SK-N-SH (cell line): ENCODE measurements at regions not wholly inside any gene's neighbourhood (a gene's known extent, or its start where the extent isn't known, plus 50 kb on each side); places are given as distances from the start of the nearest gene placed in this dataset.

Experiments used
- CTCF ChIA-PET: fragments of 300-600, 350-600 bp; formaldehyde crosslinking; extraction: SDS; loops from one replicate; lab custom pipeline; 2021; lab: Yijun Ruan, JAX
- POLR2A ChIA-PET: fragments of 350-600 bp; sonication (Branson Sonifier 250); formaldehyde crosslinking; extraction: SDS; loops from one replicate; lab custom pipeline; 2020; ENCODE audit warnings: antibody characterized with exemption, inconsistent platforms; lab: Yijun Ruan, JAX
- DNase-seq: peaks from one replicate; pipeline ENCODE4 v3.0.0; 2012
- H2AFZ ChIP-seq: fragments of 200-600 bp; sonication (generic); 2 replicates; pipeline ENCODE4 v1.8.1; 2016; ENCODE audit warnings: antibody characterized with exemption, mild to moderate bottlenecking, low read depth
- H3F3A ChIP-seq: fragments of 200-600 bp; sonication (generic); replicated peaks from 2 replicates; pipeline ENCODE3; 2016; ENCODE audit warnings: antibody characterized with exemption, mild to moderate bottlenecking; ENCODE audit not compliant: insufficient read depth
- H3K27ac ChIP-seq, 2 experiments: fragments of 200-500 bp in 1 of 2; fragments of 200-600 bp in 1 of 2; sonication (Bioruptor generic) in 1 of 2; sonication (generic), shearing (Covaris generic) in 1 of 2; 2 replicates each; pipeline versions ENCODE4 v1.5.1 to v1.6.1; 2014 to 2016; ENCODE audit warnings: low read depth in 2 of 2, inconsistent platforms in 1 of 2, low read length in 1 of 2, mild to moderate bottlenecking in 1 of 2, mixed read lengths in 1 of 2
- H3K27me3 ChIP-seq: fragments of 200-600 bp; sonication (generic), shearing (Covaris generic); 2 replicates; pipeline ENCODE4 v1.6.1; 2016; ENCODE audit warnings: mixed run types; ENCODE audit not compliant: insufficient read depth
- H3K36me3 ChIP-seq, 2 experiments: fragments of 200-500 bp in 1 of 2; fragments of 200-600 bp in 1 of 2; sonication (Bioruptor generic) in 1 of 2; sonication (generic) in 1 of 2; replicated peaks in 1 of 2; 2 replicates each; pipeline versions ENCODE3 to v1.5.1; 2014 to 2016; ENCODE audit warnings: low read length in 1 of 2, mild to moderate bottlenecking in 1 of 2; ENCODE audit not compliant: insufficient read depth in 2 of 2, control insufficient read depth in 1 of 2
- H3K4me1 ChIP-seq, 2 experiments: fragments of 200-500 bp in 1 of 2; fragments of 200-600 bp in 1 of 2; sonication (Bioruptor generic) in 1 of 2; sonication (generic), shearing (Covaris generic) in 1 of 2; 2 replicates each; pipeline versions ENCODE4 v1.5.1 to v1.6.1; 2014 to 2016; ENCODE audit warnings: low read depth in 1 of 2, low read length in 1 of 2, mixed run types in 1 of 2; ENCODE audit not compliant: insufficient read depth in 2 of 2, control insufficient read depth in 1 of 2
- H3K4me2 ChIP-seq: fragments of 200-600 bp; sonication (generic), shearing (Covaris generic); 2 replicates; pipeline ENCODE4 v1.6.1; 2017; ENCODE audit warnings: mixed run types
- H3K4me3 ChIP-seq, 2 experiments: fragments of 200-500 bp in 1 of 2; fragments of 200-600 bp in 1 of 2; sonication (Bioruptor generic) in 1 of 2; sonication (generic), shearing (Covaris generic) in 1 of 2; 2 replicates each; pipeline versions ENCODE4 v1.5.1 to v1.8.1; 2014 to 2016; ENCODE audit warnings: low read depth in 2 of 2, inconsistent platforms in 1 of 2, low read length in 1 of 2, mild to moderate bottlenecking in 1 of 2, mixed read lengths in 1 of 2, moderate library complexity in 1 of 2
- H3K79me2 ChIP-seq: fragments of 200-600 bp; sonication (generic); 2 replicates; pipeline ENCODE4 v1.8.1; 2017; ENCODE audit warnings: mild to moderate bottlenecking; ENCODE audit not compliant: insufficient read depth
- H3K9ac ChIP-seq: fragments of 200-600 bp; sonication (generic); 2 replicates; pipeline ENCODE4 v1.6.1; 2017; ENCODE audit warnings: mixed run types
- H3K9me2 ChIP-seq: fragments of 200-600 bp; sonication (generic); 2 replicates; pipeline ENCODE4 v1.6.1; 2017; ENCODE audit warnings: mixed run types
- H3K9me3 ChIP-seq: fragments of 200-600 bp; sonication (generic); 2 replicates; pipeline ENCODE4 v1.6.1; 2017; ENCODE audit warnings: mixed run types, mild to moderate bottlenecking, moderate library complexity
- H4K20me1 ChIP-seq: fragments of 200-600 bp; sonication (generic); 2 replicates; pipeline ENCODE4 v1.6.1; 2017; ENCODE audit warnings: mild to moderate bottlenecking, mixed run types; ENCODE audit not compliant: insufficient read depth
- EZH2phosphoT487 ChIP-seq: fragments of 200-600 bp; sonication (generic); IDR thresholded peaks from 2 replicates; pipeline ENCODE4 v1.6.1; 2017; ENCODE audit warnings: low read depth, mixed run types, mild to moderate bottlenecking, antibody characterized with exemption, moderate library complexity, borderline replicate concordance
- FOSL2 ChIP-seq: IDR thresholded peaks from 2 replicates; pipeline ENCODE4 v1.4.0; 2012; ENCODE audit warnings: low read depth, mild to moderate bottlenecking, moderate library complexity, borderline replicate concordance
- GABPA ChIP-seq: IDR thresholded peaks from 2 replicates; pipeline ENCODE4 v1.4.0; 2012; ENCODE audit warnings: low read depth, mild to moderate bottlenecking
- NFIC ChIP-seq: IDR thresholded peaks from 2 replicates; pipeline ENCODE4 v1.4.0; 2012; ENCODE audit warnings: borderline replicate concordance
- RCOR1 ChIP-seq: fragments of 150-350 bp; IDR thresholded peaks from 2 replicates; pipeline ENCODE4 v1.6.1; 2017; ENCODE audit warnings: antibody characterized with exemption, low read length
- SMC3 ChIP-seq: IDR thresholded peaks from 2 replicates; pipeline ENCODE4 v1.6.1; 2012; ENCODE audit warnings: low read depth, low read length, improper control_type of control experiment
- TAF1 ChIP-seq: IDR thresholded peaks from 2 replicates; pipeline ENCODE4 v1.6.1; 2012; ENCODE audit warnings: low read depth, mild to moderate bottlenecking, low read length, moderate library complexity, borderline replicate concordance
- TCF12 ChIP-seq: IDR thresholded peaks from 2 replicates; pipeline ENCODE4 v1.4.0; 2012
- TEAD4 ChIP-seq: IDR thresholded peaks from 2 replicates; pipeline ENCODE4 v1.4.0; 2012; ENCODE audit warnings: mild to moderate bottlenecking, borderline replicate concordance; ENCODE audit not compliant: insufficient read depth
- WGBS: methylation state at CpG from one replicate; pipeline ENCODE4 v1.1.6; 2017; ENCODE audit warnings: low lambda C conversion rate; 5-methylcytosine and 5-hydroxymethylcytosine counted together
- TF ChIP-seq, protein P1 (sequence below): fragments of 200-600 bp; sonication (generic); IDR thresholded peaks from 2 replicates; pipeline ENCODE4 v1.6.1; 2017; ENCODE audit warnings: antibody characterized with exemption, mild to moderate bottlenecking, moderate library complexity
- TF ChIP-seq, protein P2 (sequence below): IDR thresholded peaks from 2 replicates; pipeline ENCODE4 v1.6.1; 2012; ENCODE audit warnings: mild to moderate bottlenecking, low read depth, low read length, moderate library complexity

DNA sequence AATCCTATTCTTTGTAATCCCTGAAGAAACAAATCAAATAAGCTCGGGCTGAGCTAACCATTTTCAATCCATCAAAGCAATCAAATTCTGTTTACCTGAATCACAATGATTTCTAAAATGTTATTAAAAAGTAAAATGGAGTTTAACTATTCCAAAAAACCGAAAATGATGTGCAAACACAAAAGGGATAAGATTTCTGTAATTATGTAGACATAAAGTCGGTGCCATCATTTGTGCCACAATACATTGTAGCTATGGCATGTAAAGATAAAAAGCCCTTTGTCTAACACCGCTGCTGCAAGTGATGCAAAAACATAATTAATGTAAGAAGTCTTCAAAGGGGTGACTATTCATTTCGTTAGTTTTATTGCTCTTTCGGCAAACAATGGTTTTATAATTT is 125.1 kb upstream of the FAM204A start:
- TF ChIP-seq SMC3 (no peak), NFIC (no peak), FOSL2 (no peak), RCOR1 (no peak), EZH2phosphoT487 (no peak), GABPA (no peak), TEAD4 (no peak)

DNA sequence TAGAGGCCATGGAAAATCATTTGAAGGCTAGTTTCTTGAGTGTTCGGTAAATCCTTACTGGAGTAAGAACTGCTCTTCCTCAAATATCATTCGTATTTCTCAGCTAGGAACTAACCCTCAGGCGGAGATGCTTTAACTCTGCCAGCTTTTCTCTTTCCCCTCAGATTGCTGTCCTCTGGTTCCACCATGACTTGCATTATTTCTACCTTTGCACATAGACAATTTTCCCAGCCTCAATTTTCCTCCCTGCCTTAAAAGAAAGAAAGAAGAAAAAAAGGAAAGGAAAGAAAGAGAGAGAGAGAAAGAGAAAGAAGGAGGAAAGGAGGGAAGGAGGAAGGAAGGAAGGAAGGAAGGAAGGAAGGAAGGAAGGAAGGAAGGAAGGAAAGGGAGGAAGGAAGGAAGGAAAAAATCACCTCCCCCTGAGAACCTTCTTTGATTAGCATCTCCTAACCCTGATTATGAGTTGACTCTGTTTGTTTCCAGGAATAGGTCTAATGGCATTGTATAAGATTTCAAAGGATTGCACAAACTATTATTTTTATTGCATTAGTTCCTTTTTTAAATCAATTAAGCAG is 123.3 kb upstream of the FAM204A start:
- no peak for DNase-seq
- 47% methylated on average over 3 of the region's 3 CpGs for WGBS
- H3K9ac ChIP-seq: no peak overlapping the region
- CTCF ChIA-PET: no interaction called here
- no peak overlapping the region for H2AFZ ChIP-seq
- POLR2A ChIA-PET: no interaction called here
- no peaks in the 10 kb centered on the region for H3K36me3 ChIP-seq
- no peaks in the 10 kb centered on the region for H3K9me2 ChIP-seq
- H3K27me3 ChIP-seq: no peaks in the 10 kb centered on the region
- H3K4me1 ChIP-seq: no peaks in the 10 kb centered on the region
- no peaks in the 10 kb centered on the region for H3K9me3 ChIP-seq
- H3K27ac ChIP-seq: no peak overlapping the region
- H3K79me2 ChIP-seq: no peaks in the 10 kb centered on the region
- H3K4me3 ChIP-seq: no peak overlapping the region
- H3K4me2 ChIP-seq: no peak overlapping the region
- H4K20me1 ChIP-seq: no peaks in the 10 kb centered on the region
- TF ChIP-seq TAF1: no peak
- no peak for TF ChIP-seq SMC3
- TF ChIP-seq, protein P1, sequence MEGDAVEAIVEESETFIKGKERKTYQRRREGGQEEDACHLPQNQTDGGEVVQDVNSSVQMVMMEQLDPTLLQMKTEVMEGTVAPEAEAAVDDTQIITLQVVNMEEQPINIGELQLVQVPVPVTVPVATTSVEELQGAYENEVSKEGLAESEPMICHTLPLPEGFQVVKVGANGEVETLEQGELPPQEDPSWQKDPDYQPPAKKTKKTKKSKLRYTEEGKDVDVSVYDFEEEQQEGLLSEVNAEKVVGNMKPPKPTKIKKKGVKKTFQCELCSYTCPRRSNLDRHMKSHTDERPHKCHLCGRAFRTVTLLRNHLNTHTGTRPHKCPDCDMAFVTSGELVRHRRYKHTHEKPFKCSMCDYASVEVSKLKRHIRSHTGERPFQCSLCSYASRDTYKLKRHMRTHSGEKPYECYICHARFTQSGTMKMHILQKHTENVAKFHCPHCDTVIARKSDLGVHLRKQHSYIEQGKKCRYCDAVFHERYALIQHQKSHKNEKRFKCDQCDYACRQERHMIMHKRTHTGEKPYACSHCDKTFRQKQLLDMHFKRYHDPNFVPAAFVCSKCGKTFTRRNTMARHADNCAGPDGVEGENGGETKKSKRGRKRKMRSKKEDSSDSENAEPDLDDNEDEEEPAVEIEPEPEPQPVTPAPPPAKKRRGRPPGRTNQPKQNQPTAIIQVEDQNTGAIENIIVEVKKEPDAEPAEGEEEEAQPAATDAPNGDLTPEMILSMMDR: no peak
- TF ChIP-seq, protein P2, sequence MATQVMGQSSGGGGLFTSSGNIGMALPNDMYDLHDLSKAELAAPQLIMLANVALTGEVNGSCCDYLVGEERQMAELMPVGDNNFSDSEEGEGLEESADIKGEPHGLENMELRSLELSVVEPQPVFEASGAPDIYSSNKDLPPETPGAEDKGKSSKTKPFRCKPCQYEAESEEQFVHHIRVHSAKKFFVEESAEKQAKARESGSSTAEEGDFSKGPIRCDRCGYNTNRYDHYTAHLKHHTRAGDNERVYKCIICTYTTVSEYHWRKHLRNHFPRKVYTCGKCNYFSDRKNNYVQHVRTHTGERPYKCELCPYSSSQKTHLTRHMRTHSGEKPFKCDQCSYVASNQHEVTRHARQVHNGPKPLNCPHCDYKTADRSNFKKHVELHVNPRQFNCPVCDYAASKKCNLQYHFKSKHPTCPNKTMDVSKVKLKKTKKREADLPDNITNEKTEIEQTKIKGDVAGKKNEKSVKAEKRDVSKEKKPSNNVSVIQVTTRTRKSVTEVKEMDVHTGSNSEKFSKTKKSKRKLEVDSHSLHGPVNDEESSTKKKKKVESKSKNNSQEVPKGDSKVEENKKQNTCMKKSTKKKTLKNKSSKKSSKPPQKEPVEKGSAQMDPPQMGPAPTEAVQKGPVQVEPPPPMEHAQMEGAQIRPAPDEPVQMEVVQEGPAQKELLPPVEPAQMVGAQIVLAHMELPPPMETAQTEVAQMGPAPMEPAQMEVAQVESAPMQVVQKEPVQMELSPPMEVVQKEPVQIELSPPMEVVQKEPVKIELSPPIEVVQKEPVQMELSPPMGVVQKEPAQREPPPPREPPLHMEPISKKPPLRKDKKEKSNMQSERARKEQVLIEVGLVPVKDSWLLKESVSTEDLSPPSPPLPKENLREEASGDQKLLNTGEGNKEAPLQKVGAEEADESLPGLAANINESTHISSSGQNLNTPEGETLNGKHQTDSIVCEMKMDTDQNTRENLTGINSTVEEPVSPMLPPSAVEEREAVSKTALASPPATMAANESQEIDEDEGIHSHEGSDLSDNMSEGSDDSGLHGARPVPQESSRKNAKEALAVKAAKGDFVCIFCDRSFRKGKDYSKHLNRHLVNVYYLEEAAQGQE: no peak
- no peak for TF ChIP-seq TCF12
- TF ChIP-seq GABPA: no peak
- no peaks in the 10 kb centered on the region for H3F3A ChIP-seq

More for the DNA sequence above, 125.1 kb upstream of the FAM204A start:
- Histone ChIP-seq H3K9me2 (no peaks in the 10 kb centered on the region), H2AFZ (no peak overlapping the region), H3K4me1 (no peaks in the 10 kb centered on the region; a peak in 1 of 4 replicates), H3K27ac (no peak overlapping the region), H3K9ac (no peak overlapping the region), H3K9me3 (no peaks in the 10 kb centered on the region), H3K79me2 (no peaks in the 10 kb centered on the region), H3K27me3 (no peaks in the 10 kb centered on the region), H3K4me2 (no peak overlapping the region), H3K4me3 (no peak overlapping the region), H3K36me3 (no peaks in the 10 kb centered on the region), H4K20me1 (no peaks in the 10 kb centered on the region), H3F3A (no peaks in the 10 kb centered on the region)
- WGBS: 27% methylated on average over 6 of the region's 6 CpGs
- ChIA-PET POLR2A (no interaction called here), CTCF (no interaction called here)
- DNase-seq: no peak
